ENCODE measurements at regions not wholly inside any gene's neighbourhood (a gene's known extent, or its start where the extent isn't known, plus 50 kb on each side); places are given as distances from the start of the nearest gene placed in this dataset.
A peak's percentile ranks its signal among the peaks of the same experiment; 100 is the strongest.
"Not testable (repeated sequence)": the region's sequence is repeated elsewhere in the genome, so short reads cannot be mapped to it uniquely, and the experiment has no call there.

DNA sequence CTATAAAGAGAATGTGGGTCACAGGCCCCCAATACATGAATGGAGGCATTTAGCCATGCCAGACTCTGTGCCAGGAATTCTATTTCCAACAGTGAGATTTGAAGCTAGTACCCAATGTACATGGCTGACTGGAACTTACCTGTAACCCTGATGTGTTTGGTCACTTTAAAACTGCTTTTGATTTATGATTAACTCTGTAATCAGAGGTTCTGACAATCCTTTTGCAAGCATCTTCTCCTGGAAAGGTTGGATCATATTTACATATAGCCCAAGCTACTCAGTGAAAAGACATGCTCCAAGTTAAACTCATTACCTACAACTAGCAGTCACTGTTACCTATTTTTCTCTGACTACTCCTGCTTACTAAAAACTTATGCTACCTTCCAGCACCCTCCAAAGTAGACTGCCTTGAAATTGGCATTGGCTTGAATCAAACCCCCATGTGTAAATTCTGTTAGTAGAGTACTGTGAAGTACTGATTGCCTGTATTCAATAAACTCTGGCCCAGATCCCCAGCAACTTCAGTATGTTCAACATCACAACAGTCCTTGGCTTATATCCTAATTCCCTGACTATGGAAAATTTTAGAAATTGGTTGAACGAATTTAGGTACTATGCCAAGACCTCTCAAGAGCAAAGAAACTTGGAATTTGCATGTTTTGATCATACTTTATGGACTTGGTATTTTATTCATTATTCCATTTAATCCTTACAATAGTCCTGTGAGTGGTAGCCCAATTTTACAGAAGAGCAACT, 665.6 kb upstream of the NECTIN3 start:
- DNase-seq: no peak

DNA sequence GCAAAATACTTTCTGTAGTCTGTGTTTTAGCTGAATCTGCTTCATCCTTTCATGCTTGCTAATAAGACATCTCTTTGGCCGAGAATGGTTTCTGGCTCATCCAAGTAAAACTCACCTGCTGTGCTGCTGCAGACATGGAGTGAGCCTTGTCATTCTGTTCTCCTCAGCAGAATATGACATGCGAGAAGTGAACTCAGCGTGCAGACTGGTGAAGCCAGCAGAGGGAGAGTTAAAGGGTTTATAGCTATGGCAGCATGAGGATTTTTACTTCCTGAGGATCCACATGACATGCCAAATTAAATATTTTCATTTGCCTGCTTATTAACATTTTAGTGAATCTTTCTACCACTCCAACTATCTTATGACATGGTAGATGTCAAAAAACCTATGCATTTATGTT, 658.4 kb upstream of the NECTIN3 start:
- DNase-seq: no peak

DNA sequence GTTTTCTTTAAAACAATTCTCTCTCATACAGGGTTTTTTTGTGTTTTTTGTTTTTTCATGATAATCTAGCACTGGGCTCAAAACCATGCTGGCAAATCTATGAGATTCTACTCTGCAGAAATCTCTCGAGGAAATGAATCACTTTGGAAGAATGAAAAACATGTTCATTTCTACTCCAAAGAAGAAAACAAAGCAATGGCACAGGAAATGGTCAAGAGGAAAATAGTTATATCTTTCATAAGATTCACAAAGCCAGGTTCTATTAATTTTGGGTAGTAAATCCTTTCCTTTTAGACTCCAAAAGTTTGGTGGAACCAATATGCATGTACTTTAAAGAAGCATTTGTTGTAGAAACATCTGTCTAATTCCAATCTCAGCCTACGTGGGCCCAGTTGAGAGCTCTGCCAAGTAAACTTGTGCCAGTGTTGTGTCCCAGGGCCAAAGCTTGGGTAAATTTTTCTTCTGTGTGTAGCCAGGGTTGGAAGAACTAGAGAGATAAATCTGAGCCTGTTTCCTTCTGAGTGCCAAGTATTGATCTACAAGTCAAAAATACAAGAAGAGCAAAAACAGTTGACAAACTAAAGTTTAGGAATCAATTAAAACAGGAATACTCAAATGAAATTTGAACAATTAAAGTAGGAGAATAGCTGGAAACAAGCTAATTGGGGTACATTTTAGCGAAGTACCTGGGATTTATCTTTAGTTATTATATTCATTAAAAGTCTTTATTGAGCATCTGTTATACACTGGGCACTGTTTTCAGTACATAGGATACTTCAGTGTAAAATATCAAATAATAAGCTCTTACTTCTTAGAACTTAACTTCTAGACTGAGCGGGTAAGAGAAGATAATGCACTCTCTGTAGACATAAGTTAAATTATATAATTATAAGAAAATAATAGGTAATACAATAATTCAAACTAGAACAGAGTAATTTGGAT, 657.5 kb upstream of the NECTIN3 start:
- DNase-seq: peak; percentile 85

DNA sequence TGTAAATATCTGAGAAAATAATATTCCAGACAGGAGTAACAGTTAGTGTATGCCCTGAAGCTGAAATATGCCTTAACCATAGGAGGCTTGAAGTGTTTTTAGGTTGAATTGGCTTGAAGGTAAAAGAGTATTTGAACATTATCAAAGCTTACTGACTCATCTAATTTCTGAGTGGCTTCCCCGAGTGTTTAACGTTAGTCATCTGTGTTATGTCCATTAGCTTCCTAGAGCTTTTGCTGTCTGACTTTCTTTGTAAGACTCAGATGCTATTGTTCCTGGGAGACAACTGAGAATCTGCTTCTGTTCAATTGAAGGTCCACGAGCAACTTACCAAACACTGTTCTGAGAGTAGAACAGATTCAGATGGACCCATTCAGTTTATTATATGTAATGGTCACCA, 656.8 kb upstream of the NECTIN3 start:
- peak; percentile 65 for DNase-seq

DNA sequence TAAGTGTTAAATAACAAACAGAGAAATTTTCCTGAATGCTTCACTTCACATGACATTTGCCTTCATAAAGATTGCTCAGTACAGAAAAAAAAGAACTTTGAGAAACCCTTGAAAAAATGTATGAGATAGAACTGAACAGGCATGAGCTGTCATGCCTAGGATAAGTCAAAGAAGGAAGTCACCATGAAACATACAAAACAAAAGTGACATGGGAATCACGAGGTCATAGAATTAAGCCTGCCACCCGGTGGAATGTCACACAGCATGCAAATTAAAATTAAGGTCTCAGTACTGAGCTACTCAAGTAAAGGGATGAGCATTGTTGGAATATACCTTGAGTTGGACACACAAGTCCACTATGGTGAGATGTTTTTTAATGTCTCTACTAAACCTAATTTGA, 652.5 kb upstream of the NECTIN3 start:
- no peak for DNase-seq

DNA sequence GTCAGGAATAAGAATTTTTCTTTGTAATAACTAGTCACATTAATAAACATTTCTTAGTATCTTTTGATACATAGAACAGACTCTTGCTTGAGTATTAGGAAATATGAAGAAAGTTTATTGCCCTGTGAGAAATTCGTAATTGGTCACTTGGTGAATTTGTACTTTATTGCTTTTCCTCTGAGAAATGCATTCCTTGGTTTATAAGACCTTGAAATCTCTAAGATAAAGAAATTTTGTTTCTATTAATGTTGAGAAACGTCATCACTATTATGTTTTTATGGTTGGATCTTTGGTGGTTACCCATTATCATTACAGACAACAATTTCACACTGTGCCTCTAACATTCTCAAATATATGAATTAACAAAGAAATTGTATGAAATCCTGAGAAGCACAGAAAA, 652.0 kb upstream of the NECTIN3 start:
- DNase-seq: no peak

DNA sequence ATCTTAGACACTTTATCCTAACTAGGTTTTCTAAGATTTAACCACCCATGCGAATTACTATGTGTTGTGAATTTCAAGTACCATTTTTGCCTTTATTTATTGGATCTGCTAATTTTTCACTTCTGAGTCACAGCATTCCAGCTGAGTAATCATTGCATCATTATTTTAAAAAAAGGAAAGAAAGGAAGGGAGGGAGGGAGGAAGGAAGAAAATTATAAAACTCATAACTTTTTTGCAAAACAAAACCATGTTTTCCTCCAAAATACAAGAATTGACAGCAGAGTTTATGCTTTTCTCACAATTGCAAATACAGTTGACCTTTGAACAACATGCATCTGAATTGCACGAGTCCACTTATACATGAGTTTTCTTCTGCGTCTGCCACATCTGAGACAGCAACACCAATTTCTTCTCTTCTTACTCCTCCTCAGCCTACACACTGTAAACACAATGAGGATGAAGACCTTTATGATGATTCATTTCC, 651.4 kb upstream of the NECTIN3 start:
- peak; percentile 88 for DNase-seq

DNA sequence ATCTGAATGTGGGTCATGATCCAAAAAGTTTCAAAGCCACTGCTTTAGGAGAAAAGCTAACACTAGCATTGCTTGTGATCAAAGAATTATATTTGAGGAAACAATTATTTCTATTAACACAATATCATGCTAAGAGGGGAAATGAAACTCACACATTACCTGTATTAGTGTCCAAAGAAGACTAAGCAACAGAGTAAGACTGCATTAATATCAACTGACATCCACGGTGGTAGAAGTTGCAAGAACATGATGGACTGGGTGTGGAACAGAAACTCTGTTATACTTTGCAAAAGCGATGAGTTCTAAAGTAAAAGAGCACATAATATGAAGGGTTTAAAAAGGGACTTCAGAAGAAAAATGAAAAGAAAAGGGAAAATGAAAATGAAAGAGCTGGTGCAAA, 648.3 kb upstream of the NECTIN3 start:
- no peak for DNase-seq

DNA sequence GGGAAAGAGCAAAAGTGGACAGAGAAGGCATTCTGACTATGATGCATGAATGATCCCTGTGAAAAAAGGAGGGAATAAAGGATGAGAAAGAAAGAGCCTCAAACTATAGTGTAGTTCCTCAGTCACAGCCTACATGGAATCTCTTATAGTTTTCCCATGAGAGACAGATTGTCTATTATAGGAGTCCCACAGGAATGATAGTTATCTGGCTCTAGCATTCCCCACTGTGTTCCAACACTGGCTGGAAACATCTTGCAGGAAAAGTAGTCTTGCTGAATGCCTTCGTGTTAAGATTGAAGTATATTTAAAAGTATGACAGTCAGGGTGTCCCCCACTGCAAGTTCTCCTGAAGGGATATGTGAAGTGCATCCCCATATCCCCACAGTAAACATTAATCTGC, 641.5 kb upstream of the NECTIN3 start:
- DNase-seq: peak; percentile 85

DNA sequence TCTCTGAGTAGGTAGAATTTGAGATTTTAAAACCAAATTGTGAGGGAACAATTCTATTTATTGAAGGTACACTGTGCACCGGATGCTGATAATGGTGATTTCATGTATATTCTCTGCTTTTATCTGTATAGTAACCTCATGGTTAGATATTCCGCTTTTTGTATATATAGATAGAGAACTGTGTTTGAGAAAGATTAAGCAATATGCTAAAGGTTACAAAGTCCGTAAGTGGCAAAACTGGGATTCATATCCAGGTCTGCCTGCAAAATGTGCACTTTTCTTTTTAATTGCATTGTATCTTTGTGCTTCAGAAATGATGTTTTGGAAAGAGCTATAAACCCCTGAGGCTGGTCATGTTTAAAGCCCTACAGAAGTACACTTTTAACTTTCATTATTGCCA, 635.4 kb upstream of the NECTIN3 start:
- no peak for DNase-seq

DNA sequence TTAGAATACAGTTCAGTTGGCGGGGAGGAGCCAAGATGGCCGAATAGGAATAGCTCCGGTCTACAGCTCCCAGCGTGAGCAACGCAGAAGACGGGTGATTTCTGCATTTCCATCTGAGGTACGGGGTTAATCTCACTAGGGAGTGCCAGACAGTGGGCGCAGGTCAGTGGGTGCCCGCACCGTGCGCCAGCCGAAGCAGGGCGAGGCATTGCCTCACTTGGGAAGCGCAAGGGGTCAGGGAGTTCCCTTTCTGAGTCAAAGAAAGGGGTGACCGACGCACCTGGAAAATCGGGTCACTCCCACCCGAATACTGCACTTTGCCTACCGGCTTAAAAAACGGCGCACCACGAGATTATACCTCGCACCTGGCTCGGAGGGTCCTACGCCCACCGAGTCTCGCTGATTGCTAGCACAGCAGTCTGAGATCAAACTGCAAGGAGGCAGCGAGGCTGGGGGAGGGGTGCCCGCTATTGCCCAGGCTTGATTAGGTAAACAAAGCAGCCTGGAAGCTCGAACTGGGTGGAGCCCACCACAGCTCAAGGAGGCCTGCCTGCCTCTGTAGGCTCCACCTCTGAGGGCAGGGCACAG, 631.5 kb upstream of the NECTIN3 start:
- DNase-seq: not testable (repeated sequence)

DNA sequence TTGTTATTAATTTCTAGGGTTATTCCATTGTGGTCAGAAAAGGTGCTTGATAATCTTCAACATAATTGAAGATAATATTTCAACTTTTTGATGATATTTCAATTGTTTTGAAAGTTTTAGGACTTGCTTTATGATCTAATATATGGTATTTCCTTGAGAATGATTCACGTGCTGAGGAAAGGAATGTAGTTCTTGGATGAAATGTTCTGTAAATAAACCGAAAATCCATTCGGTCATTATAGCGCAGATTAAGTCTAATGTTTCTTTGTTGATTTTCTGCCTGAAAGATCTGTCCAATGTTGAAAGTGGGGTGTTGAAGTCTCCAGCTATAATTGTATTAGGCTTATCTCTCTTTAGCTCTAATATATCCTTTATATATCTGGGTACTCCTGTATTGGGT, 617.5 kb upstream of the NECTIN3 start:
- DNase-seq: no peak

DNA sequence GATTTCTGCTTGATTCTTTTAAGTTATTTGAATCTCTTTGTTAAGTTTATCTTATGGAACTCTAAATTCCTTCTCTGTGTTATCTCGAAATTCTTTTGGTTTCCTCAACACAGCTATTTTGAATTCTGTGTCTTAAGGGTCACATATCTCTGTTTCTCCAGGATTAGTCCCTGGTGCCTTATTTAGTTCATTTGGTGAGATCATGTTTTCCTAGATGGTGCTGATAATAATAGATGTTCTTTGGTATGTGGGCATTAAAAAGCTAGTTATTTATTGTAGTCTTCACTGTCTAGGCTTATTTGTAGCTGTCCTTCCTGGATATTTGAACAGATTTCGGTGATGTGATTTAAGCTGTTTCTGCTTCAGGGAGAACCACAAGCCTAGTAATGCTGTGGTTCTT, 615.6 kb upstream of the NECTIN3 start:
- no peak for DNase-seq

DNA sequence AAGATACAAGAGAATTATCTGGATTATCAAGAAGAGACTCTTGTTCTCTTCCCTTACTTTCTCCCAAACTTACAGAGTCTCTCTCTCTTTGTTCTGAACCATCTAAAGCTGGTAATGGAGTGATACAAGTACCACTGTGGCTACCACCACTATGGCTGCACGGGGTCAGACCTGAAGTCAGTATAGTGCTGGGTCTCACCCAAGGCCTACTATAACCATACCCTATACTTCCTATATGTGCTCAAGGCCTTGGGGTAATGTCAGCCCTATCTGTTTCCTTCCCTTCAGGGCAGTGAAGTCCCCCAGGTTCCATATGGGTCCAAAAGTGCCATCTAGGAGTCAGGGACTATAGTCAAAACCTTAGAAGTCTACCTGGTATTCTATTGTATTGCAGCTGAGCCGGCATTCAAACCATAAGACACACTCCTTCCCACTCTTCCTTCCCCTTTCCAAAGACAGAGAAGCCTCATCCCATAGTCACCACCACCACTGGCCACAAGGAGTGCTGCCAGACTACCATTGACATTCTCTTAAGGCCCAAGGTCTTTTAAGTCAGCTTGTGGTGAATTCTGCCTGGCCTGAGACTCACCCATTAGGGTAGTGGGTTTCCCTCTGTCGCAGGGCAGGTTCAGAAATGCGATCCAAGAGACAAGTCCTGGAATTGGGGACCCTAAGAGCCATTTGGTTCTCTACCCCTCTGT, 615.0 kb upstream of the NECTIN3 start:
- DNase-seq: no peak

DNA sequence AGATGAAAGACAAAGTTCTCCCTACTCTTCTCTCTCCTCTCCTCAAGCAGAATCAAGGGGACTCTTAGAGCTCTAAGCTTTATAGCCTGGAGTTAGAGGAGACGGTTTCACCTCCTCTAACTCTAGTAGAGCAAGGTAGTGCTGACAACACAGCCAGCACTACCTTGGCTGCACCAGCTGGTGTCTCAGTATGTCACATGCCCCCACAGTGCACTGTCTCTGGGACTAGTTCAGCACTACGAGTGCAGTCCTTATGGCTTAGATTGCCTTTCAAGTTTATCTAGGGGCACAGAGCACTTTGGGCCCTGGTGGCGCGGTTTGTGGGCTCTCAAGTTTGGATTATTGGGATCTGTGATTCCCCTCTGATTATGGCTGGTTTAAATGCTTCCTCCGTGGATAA, 614.1 kb upstream of the NECTIN3 start:
- no peak for DNase-seq

DNA sequence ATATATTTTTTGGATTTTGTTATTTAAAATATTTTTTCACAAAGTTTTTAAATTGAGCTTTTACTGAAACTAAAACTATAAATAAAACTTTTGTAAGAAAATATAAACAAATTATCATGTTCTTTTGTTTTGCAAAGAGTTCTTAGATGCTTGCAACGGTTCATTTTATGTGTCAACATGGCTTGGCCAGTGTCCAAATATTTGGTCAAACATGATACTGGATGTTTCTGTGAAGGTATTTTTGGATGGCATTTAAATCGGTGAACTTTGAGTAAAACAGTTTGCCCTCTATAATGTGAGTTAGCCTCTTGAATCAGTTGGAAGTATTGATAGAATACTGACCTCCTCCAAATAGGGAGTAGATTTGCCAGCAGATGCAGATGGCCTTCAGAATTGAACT, 612.6 kb upstream of the NECTIN3 start:
- DNase-seq: peak; percentile 18

DNA sequence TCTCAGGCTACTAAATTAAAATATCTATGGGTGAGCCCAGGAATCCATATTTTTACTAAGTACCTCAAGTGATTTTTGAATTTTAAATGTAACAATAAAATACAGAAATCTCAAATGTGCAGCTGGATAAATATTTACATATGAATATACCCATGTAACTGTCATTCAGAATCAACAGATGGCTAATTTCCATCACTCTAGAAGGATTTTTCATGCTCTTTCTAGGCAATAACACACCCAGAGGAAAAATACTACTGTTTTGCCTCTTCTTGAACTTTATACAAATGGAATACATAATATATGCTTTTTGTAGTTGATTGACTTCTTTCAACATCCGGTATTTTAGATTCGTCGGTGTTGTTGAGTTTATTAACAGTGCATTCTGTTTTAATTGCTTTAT, 601.3 kb upstream of the NECTIN3 start:
- no peak for DNase-seq

DNA sequence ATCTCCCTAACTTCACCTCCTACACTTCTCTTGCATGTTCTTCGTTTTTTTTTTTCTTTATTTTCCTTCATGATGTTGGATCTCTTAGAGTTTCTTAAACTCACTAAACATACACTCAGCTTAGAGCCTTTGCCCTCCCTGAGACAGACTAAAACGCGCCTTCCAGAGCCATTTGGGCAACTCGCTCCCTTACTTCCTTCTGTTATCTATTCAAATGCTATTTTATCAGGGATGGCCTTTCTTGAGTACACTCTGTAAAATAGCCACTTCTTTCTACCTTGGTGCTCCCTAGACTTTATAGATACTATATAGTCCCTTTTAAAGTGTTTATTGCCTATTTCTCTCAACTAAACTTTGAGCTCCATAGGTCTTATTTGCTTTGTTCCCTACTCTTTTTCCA, 598.2 kb upstream of the NECTIN3 start:
- no peak for DNase-seq

DNA sequence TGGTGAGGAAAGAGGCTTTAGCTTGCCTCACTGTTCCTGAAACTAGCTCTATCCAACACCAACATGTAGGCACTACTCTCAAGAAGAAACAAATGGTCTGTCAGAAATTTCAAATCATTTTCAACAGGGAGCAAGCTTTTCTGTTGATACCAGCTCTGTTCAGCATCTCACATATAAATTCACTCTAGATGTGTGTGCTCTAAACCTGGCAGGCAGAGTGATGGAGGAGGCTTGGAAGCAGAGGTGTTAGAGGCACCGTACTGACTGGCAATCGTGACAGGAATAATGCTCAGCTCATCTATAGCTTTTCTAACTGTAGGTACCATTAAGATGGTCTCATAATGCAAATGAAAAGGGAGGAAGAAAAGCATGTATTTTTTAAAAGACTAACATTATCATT, 597.2 kb upstream of the NECTIN3 start:
- no peak for DNase-seq

DNA sequence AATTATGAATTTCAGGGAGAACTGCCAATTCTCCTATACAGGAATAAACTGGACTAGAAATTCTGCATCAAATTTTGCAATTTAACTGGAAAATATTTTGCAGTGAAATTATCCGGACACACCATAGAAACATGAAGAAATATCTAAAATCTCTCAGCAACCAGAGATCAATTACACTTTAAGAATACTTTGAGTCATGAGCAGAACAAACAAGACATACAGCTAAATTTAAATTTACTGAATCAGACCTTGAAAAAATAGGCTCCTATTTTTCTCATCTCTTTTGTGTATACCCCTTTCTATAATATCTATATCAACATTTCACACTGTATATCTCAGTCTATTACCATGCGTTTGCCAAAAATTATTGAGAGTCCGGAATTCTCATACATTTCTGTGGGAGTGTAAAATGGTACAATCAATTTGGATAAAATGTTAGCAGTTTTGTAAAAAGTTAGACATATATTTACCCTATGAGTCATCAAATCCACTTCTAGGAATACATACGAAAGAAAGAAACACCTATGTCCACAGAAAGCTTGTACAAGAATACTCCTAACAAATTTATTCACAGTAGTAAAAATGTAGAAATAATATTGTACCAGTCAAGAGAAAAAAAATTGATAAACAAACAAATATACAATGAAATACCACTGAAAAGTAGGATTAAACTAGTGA, 593.1 kb upstream of the NECTIN3 start:
- no peak for DNase-seq

DNA sequence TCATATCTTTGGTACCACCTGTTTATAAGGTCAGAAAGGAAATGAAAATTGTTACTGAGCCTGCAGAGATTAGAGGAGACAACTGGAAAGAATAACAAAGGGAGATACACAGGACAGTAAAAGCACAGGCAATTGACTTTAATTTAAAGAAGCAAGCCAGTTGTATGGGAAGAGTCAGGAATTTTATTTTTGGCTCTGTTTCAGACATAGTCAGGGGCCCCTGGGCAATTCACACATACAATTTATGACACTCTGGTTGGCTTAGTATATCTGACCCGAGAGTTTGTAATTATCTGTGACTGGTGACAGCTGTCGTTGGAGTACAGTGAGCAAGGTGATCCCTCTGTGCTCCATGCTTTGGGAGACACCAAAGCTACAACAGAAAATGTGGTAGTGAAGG, 591.9 kb upstream of the NECTIN3 start:
- peak; percentile 3 for DNase-seq

DNA sequence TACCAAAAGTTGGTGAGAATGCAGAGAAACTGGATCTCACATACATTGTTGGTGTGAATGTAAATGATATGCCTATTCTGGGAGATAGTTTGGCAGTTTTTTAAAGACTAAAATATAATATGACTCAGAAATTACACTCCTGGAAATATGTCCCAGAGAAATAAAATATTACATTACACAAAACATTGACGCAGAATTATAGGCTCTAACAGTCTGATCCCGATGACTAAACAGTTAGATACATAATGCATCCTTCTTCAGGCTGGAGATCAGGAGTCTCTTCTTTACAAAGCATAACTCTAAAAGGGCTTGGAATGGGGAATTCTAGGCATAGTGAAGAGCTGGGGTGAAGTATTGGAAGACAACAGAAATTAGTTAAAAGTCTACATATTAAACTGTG, 586.2 kb upstream of the NECTIN3 start:
- no peak for DNase-seq

Measured in fibroblast of skin of scalp (primary cell).